EH (cell line): ENCODE measurements at regions not wholly inside any gene's neighbourhood (a gene's known extent, or its start where the extent isn't known, plus 50 kb on each side); places are given as distances from the start of the nearest gene placed in this dataset.
A peak's percentile ranks its signal among the peaks of the same experiment; 100 is the strongest.

Experiments used
- DNase-seq: peaks from one replicate; pipeline ENCODE4 v3.0.0-alpha.2; 2015; ENCODE audit warnings: low read depth

GRCh38 chr18:2172881-2173280 is 398.4 kb downstream of the METTL4 start:
- peak; percentile 0 for DNase-seq

GRCh38 chr18:2173486-2173885 is 397.8 kb downstream of the METTL4 start:
- peak; percentile 95 for DNase-seq

- no peak for DNase-seq
Measured at GRCh38 chr18:2178036-2178435, 393.3 kb downstream of the METTL4 start.

GRCh38 chr18:2179498-2180183 is 391.7 kb downstream of the METTL4 start:
- DNase-seq = no peak

- no peak for DNase-seq
Measured at GRCh38 chr18:2180586-2180985, 390.7 kb downstream of the METTL4 start.

GRCh38 chr18:2183432-2183831 is 387.9 kb downstream of the METTL4 start:
- DNase-seq = no peak

- DNase-seq = no peak
Measured at GRCh38 chr18:2186967-2187366, 384.3 kb downstream of the METTL4 start.

- no peak for DNase-seq
Measured at GRCh38 chr18:2188258-2188657, 383.0 kb downstream of the METTL4 start.

GRCh38 chr18:2191180-2191790 is 380.0 kb downstream of the METTL4 start:
- no peak for DNase-seq

- DNase-seq = no peak
Measured at GRCh38 chr18:2192562-2192961, 378.7 kb downstream of the METTL4 start.

- DNase-seq = no peak
Measured at GRCh38 chr18:2197946-2198345, 373.4 kb downstream of the METTL4 start.

- no peak for DNase-seq
Measured at GRCh38 chr18:2199060-2199459, 372.2 kb downstream of the METTL4 start.

GRCh38 chr18:2201036-2201600 is 370.2 kb downstream of the METTL4 start:
- no peak for DNase-seq

- DNase-seq = no peak
Measured at GRCh38 chr18:2204736-2205135, 366.6 kb downstream of the METTL4 start.

- DNase-seq = no peak
Measured at GRCh38 chr18:2207294-2207693, 364.0 kb downstream of the METTL4 start.

- no peak for DNase-seq
Measured at GRCh38 chr18:2212598-2213205, 358.6 kb downstream of the METTL4 start.

- DNase-seq = no peak
Measured at GRCh38 chr18:2213905-2214304, 357.4 kb downstream of the METTL4 start.

- no peak for DNase-seq
Measured at GRCh38 chr18:2217356-2217755, 353.9 kb downstream of the METTL4 start.

GRCh38 chr18:2218101-2218500 is 353.2 kb downstream of the METTL4 start:
- peak; percentile 10 for DNase-seq

GRCh38 chr18:2219706-2220105 is 351.6 kb downstream of the METTL4 start:
- no peak for DNase-seq

- DNase-seq = no peak
Measured at GRCh38 chr18:2222270-2223185, 348.8 kb downstream of the METTL4 start.

- peak; percentile 33 for DNase-seq
Measured at GRCh38 chr18:2223449-2223848, 347.9 kb downstream of the METTL4 start.
